Heart left ventricle (tissue), 13 donors: ENCODE measurements at regions not wholly inside any gene's neighbourhood (a gene's known extent, or its start where the extent isn't known, plus 50 kb on each side); places are given as distances from the start of the nearest gene placed in this dataset.

Experiments
- CTCF ChIP-seq, 12 donors: fragments of 200-600 bp; sonication (generic) in 4 of 12; IDR thresholded peaks; one replicate each; pipeline versions ENCODE4 v1.5.0 to v1.8.0; 2018 to 2022; ENCODE audit warnings: antibody characterized with exemption in 12 of 12, mild to moderate bottlenecking in 5 of 12
- POLR2A ChIP-seq, 2 donors: fragments of 450-650 bp; IDR thresholded peaks; one replicate each; pipeline ENCODE4 v1.6.1; 2017; ENCODE audit warnings: antibody characterized with exemption in 2 of 2, mild to moderate bottlenecking in 2 of 2, moderate library complexity in 2 of 2
- donor health status: ischemic (EF 13 %, LVEDD 7.1; RV severe dilation, severe dysfunction).
- donor health status: DM: no; HTN: yes; CAD: no.
- donor health status: DM: no; HTN: no; CAD: no.
- donor health status: ischemic (EF 25% LVEDD 6.9; RV normal size, moderate dysfunction).
- donor health status: ischemic (EF 25% LVEDD 5.7; RV mildly dilated, moderate dysfunction).
- donor health status: ischemic (EF 35%, LVEDD 5.7; RV mildly dilated, moderate dysfunction).
- donor health status: nonischemic (EF 11% LVEDD 7.7; RV severe dilation, severe dysfunction).
- donor health status: DM: yes; HTN: yes; CAD: no.
- donor health status: PGD.
- donor health status: ischemic (EF 29% LVEDD 5.4; RV normal size, mild dysfunction).
- donor health status: nonischemic (EF 23%, LVEDD 6.1; RV moderate dilation, normal function).

- no peak for TF ChIP-seq CTCF (IDR thresholded peaks at IDR 0.05)
- TF ChIP-seq POLR2A (IDR thresholded peaks at IDR 0.05) = no peak
Measured at GRCh38 chr9:79184831-79185230, 386.9 kb upstream of the TLE4 start.
